GM21737 (cell line): ENCODE measurements at regions not wholly inside any gene's neighbourhood (a gene's known extent, or its start where the extent isn't known, plus 50 kb on each side); places are given as distances from the start of the nearest gene placed in this dataset.
A peak's percentile ranks its signal among the peaks of the same experiment; 100 is the strongest.

Experiments
- ATAC-seq: cut with Tn5 transposase; IDR thresholded peaks from one replicate; pipeline ENCODE4 v1.9.1; 2021; ENCODE audit warnings: mild to moderate bottlenecking, moderate library complexity; ENCODE audit not compliant: unreplicated experiment

DNA sequence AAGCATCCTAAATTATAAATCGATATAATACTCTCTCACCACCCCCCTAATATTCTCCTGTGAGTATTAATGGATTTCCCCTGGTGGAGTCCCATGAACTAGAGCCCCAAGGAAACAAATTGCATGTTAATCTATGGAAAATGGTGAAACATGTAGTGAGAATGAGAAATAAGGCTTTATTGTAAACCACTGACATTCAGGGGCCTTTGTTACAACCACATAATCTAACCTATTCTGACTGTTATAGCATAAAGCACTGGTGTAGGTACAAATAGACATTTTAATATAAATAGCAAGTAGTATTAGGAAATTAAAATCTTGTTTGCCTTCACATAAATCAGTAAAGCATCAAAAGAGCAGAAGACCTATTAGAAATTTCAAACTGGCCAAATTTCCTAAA is 65.3 kb upstream of the TLK1 start:
- ATAC-seq, result no peak

DNA sequence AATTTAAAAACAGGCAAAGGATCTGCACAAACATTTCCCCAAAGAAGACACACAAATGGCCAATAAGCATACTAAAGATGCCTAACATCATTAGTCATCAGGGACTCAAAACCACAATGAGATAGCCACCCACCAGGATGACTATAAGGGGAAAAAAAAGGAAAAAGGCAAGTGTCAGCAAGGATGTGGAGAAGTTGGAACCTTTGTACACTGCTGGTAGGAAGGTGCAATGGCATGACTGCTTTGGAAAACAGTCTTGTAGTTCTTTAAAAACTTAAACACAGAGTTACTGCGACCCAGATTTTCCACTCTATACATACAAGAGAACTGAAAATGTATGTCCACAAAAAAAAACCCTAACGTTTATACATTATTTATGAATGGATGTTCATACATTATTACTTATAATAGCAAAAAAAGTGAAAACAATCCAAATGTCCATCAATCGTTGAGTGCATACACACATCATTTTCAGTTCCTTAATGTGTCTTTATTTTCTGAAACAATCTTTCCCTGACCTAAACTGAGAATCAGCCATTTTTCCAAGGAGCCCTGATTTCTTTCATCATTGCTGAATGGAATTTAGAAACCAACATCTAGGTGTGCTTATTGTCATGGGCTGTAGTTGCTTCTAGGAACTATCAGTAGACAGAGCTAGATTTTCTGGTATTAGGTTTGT is 64.7 kb upstream of the TLK1 start:
- ATAC-seq, result no peak

DNA sequence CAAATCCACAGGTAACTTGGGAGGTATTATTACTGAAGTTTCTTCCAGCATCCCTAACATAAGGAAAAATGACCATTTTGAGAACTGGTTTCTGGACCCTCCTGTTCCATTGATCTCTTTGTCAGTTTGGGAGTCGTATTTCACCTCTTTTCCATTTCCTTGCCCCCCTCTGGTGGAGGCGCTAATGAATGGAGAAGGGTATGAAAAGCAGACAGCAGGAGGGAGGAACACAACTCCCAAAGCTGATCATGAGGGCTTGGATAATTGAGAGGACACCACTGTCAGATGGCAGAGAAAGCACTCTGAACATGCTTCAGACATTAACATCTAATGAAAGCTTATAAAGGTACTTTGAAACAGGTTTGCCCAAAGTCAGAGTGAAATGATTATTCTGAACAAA is 56.6 kb upstream of the TLK1 start:
- no peak for ATAC-seq

DNA sequence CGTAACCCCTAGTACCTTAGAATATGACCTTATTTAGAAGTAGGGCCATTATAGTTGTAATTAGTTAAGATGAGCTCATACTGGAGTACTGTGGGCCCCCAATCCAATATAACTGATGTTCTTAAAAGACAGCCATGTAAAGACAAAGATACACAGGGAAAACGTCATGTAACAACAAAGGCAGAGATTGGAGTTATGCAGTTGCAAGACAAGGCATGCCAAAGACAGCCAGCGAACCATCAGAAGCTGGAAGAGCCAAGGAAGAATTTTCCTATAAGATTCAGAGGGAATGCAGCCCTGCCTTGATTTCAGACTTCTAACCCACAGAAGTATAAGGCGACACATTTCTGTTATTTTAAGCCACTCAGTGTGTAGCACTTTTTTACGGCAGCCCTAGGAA is 55.9 kb upstream of the TLK1 start:
- ATAC-seq, result no peak

DNA sequence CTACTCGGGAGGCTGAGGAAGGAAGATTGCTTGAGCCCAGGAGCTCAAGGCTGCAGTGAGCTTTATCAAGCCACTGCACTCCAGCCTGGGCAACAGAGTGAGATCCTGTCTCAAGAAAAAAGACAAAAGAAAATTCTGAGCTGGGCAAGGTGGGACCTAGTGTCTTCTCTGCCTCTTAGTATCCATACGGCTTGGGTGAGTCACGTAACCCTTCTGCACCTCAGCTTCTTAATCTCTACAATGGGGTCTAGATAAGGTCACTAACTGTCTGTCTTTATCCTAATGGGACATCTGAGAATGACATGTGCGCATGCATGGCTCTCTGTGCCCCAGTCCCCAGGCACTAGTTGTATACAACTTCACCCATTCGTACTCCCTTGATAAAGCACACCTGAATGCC is 53.4 kb upstream of the TLK1 start:
- no peak for ATAC-seq

DNA sequence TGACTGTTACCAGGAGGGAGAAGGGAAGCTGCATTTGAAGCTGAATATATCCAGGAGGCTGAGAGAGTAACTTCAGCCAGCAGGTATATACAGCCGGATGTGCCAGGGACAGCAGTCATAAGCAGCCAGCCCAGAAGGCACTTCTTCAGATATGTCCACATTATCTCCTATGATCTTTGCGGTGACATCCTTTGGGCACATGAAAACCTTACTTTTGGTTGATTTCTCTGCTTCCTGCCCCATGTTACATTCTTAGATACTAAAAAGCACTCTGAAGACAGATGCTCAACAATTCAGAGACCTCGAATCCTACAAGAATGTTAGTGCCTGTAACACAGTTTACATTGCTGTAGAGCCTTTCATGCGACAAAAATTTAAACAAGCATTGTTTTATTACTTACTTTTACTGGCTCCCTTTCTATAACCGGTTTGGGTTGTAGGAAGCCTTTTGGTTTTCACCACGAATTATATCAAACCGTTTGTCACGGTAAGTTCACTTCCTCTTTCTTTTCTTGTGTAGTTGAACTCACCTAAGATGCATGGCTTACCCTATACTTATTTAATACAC is 50.3 kb upstream of the TLK1 start:
- ATAC-seq, result peak; percentile 77
